H1 (cell line): ENCODE measurements at regions not wholly inside any gene's neighbourhood (a gene's known extent, or its start where the extent isn't known, plus 50 kb on each side); places are given as distances from the start of the nearest gene placed in this dataset.

Source experiments
- CTCF ChIA-PET: fragments of 300-600 bp; sonication (Branson Sonifier 250); formaldehyde crosslinking; loops from one replicate; lab custom pipeline; 2021; ENCODE audit not compliant: partially characterized antibody; lab: Charles Lee
- POLR2A ChIA-PET: fragments of 300-600 bp; sonication (Branson Sonifier 250); formaldehyde crosslinking; loops from one replicate; lab custom pipeline; 2021; ENCODE audit warnings: inconsistent platforms; ENCODE audit not compliant: partially characterized antibody; lab: Charles Lee
- DNase-seq, 2 experiments: peaks; one replicate each; pipeline versions ENCODE4 v3.0.0 to v3.0.0-alpha.2; 2010 to 2022; ENCODE audit warnings: low spot score in 2 of 2, low read depth in 1 of 2, mixed read lengths in 1 of 2
- FAIRE-seq: peaks from 2 replicates; lab custom pipeline; 2011; peaks lifted over from hg19 to GRCh38; lab: Jason Lieb, UNC
- H2AFZ ChIP-seq: 2 replicates; pipeline ENCODE4 v1.8.1; 2012; ENCODE audit warnings: low read length, inconsistent platforms
- H2AK5ac ChIP-seq: 2 replicates; pipeline ENCODE4 v1.6.1; 2013; ENCODE audit warnings: low read depth, low read length
- H2BK120ac ChIP-seq: replicated peaks from 2 replicates; pipeline ENCODE3; 2013; ENCODE audit warnings: low read depth, low read length, inconsistent platforms
- H2BK12ac ChIP-seq: 2 replicates; pipeline ENCODE4 v1.6.1; 2013; ENCODE audit warnings: low read depth, low read length
- H2BK15ac ChIP-seq: 2 replicates; pipeline ENCODE4 v1.6.1; 2013; ENCODE audit warnings: low read length
- H2BK20ac ChIP-seq: 2 replicates; pipeline ENCODE4 v1.6.1; 2013; ENCODE audit warnings: low read length
- H2BK5ac ChIP-seq: 2 replicates; pipeline ENCODE4 v1.6.1; 2013; ENCODE audit warnings: low read depth, low read length
- H3K14ac ChIP-seq: 2 replicates; pipeline ENCODE4 v1.6.1; 2013; ENCODE audit warnings: inconsistent platforms; ENCODE audit not compliant: insufficient read length
- H3K18ac ChIP-seq: 2 replicates; pipeline ENCODE4 v1.6.1; 2013; ENCODE audit warnings: low read length; ENCODE audit errors: extremely low read depth
- H3K23ac ChIP-seq: 2 replicates; pipeline ENCODE4 v1.6.1; 2013; ENCODE audit warnings: inconsistent platforms; ENCODE audit not compliant: insufficient read length
- H3K23me2 ChIP-seq: 2 replicates; pipeline ENCODE4 v1.6.1; 2013; ENCODE audit warnings: low read depth, low read length
- H3K27ac ChIP-seq: 2 replicates; pipeline ENCODE4 v1.6.1; 2011; ENCODE audit warnings: low read depth, low read length, inconsistent platforms
- H3K27me3 ChIP-seq, 4 experiments: replicated peaks in 1 of 4; 1 replicate in 1 of 4; 2 replicates in 3 of 4; pipeline versions ENCODE4 v1.6.1 to v1.8.1; 2011 to 2013; ENCODE audit warnings: low read length in 3 of 4, mild to moderate bottlenecking in 3 of 4, inconsistent platforms in 2 of 4, mixed read lengths in 2 of 4, moderate library complexity in 1 of 4; ENCODE audit not compliant: control insufficient read depth in 3 of 4, insufficient read depth in 3 of 4; ENCODE audit errors: extremely low read depth in 1 of 4
- H3K36me3 ChIP-seq, 4 experiments: 2 replicates each; pipeline versions ENCODE4 v1.6.1 to v1.8.1; 2011 to 2013; ENCODE audit warnings: mild to moderate bottlenecking in 4 of 4, low read length in 3 of 4, moderate library complexity in 2 of 4, control low read depth in 1 of 4, inconsistent platforms in 1 of 4; ENCODE audit not compliant: insufficient read depth in 4 of 4, control insufficient read depth in 2 of 4
- H3K4ac ChIP-seq: replicated peaks from 2 replicates; pipeline ENCODE3; 2013; ENCODE audit warnings: low read length, low read depth, mixed read lengths, inconsistent platforms; ENCODE audit not compliant: insufficient read length
- H3K4me1 ChIP-seq, 4 experiments: replicated peaks in 1 of 4; 1 replicate in 1 of 4; 2 replicates in 3 of 4; pipeline versions ENCODE4 v1.6.1 to v1.8.1; 2011 to 2013; ENCODE audit warnings: low read length in 3 of 4, inconsistent platforms in 2 of 4, mixed read lengths in 1 of 4; ENCODE audit not compliant: insufficient read depth in 4 of 4, control insufficient read depth in 3 of 4
- H3K4me2 ChIP-seq, 2 experiments: 2 replicates each; pipeline versions ENCODE4 v1.6.1 to v1.8.1; 2011 to 2013; ENCODE audit warnings: low read depth in 2 of 2, low read length in 2 of 2, control low read depth in 1 of 2, inconsistent platforms in 1 of 2, mild to moderate bottlenecking in 1 of 2; ENCODE audit not compliant: insufficient read depth in 1 of 2
- H3K4me3 ChIP-seq, 4 experiments: fragments of 200-600, 300-600 bp in 1 of 4; sonication (generic), shearing (Covaris generic), sonication (Bioruptor Twin) in 1 of 4; 2 replicates each; pipeline versions ENCODE4 v1.5.1 to v1.8.1; 2011 to 2016; ENCODE audit warnings: low read length in 4 of 4, low read depth in 3 of 4, control low read depth in 2 of 4, inconsistent platforms in 2 of 4, mild to moderate bottlenecking in 2 of 4, mixed read lengths in 1 of 4, moderate library complexity in 1 of 4; ENCODE audit not compliant: insufficient read depth in 2 of 4; ENCODE audit errors: extremely low read depth in 1 of 4
- H3K56ac ChIP-seq: replicated peaks from 2 replicates; pipeline ENCODE3; 2013; ENCODE audit warnings: low read depth, mild to moderate bottlenecking, mixed read lengths, low read length, inconsistent platforms; ENCODE audit not compliant: insufficient read length
- H3K79me1 ChIP-seq: 2 replicates; pipeline ENCODE4 v1.6.1; 2013; ENCODE audit warnings: low read depth, low read length, control low read depth
- H3K79me2 ChIP-seq, 2 experiments: 2 replicates each; pipeline versions ENCODE4 v1.6.1 to v1.8.1; 2012 to 2013; ENCODE audit warnings: low read length in 2 of 2, mild to moderate bottlenecking in 2 of 2, inconsistent platforms in 1 of 2; ENCODE audit not compliant: insufficient read depth in 2 of 2, control insufficient read depth in 1 of 2
- H3K9ac ChIP-seq, 4 experiments: replicated peaks in 1 of 4; 1 replicate in 1 of 4; 2 replicates in 3 of 4; pipeline versions ENCODE4 v1.6.1 to v1.8.1; 2011 to 2013; ENCODE audit warnings: low read depth in 3 of 4, low read length in 3 of 4, control low read depth in 2 of 4, mild to moderate bottlenecking in 2 of 4, moderate library complexity in 2 of 4, inconsistent platforms in 1 of 4; ENCODE audit errors: extremely low read depth in 1 of 4
- H3K9me3 ChIP-seq, 2 experiments: 2 replicates each; pipeline versions ENCODE4 v1.6.1 to v1.8.1; 2012 to 2013; ENCODE audit warnings: mild to moderate bottlenecking in 2 of 2, moderate library complexity in 2 of 2, control low read depth in 1 of 2, inconsistent platforms in 1 of 2, low read depth in 1 of 2, low read length in 1 of 2, mixed read lengths in 1 of 2; ENCODE audit not compliant: insufficient read depth in 2 of 2
- H4K20me1 ChIP-seq, 2 experiments: replicated peaks in 1 of 2; 2 replicates each; pipeline versions ENCODE3 to v1.8.1; 2011 to 2013; ENCODE audit warnings: inconsistent platforms in 2 of 2, low read length in 2 of 2, mild to moderate bottlenecking in 1 of 2; ENCODE audit not compliant: insufficient read depth in 2 of 2, control insufficient read depth in 1 of 2
- H4K5ac ChIP-seq: 2 replicates; pipeline ENCODE4 v1.6.1; 2013; ENCODE audit warnings: low read length, low read depth, mixed read lengths, inconsistent platforms; ENCODE audit not compliant: insufficient read length
- H4K8ac ChIP-seq: 2 replicates; pipeline ENCODE4 v1.8.0; 2013; ENCODE audit warnings: mild to moderate bottlenecking, moderate library complexity, low read length, inconsistent platforms; ENCODE audit not compliant: insufficient read depth; ENCODE audit errors: extremely low read depth
- H4K91ac ChIP-seq: replicated peaks from 2 replicates; pipeline ENCODE3; 2013; ENCODE audit warnings: low read length, mixed read lengths, inconsistent platforms; ENCODE audit not compliant: insufficient read length
- BCL11A ChIP-seq, 2 experiments: IDR thresholded peaks; one replicate each; pipeline ENCODE4 v1.6.1; 2011; ENCODE audit warnings: low read depth in 2 of 2, low read length in 2 of 2, mild to moderate bottlenecking in 2 of 2
- BRCA1 ChIP-seq: IDR thresholded peaks from 2 replicates; pipeline ENCODE4 v1.6.1; 2012; ENCODE audit warnings: low read depth, low read length, improper control_type of control experiment
- CBX5 ChIP-seq: fragments of 300-800, 300-1000 bp; sonication (generic); IDR thresholded peaks from 2 replicates; pipeline ENCODE4 v1.7.1; 2016; ENCODE audit warnings: antibody characterized with exemption, low read length, low read depth
- CREB1 ChIP-seq: IDR thresholded peaks from 2 replicates; pipeline ENCODE4 v1.6.1; 2012; ENCODE audit warnings: inconsistent platforms
- CTBP2 ChIP-seq: IDR thresholded peaks from 2 replicates; pipeline ENCODE4 v1.7.0; 2011; ENCODE audit warnings: borderline replicate concordance, mild to moderate bottlenecking, moderate library complexity, mixed read lengths, low read length; ENCODE audit not compliant: insufficient read depth, insufficient read length
- EZH2 ChIP-seq: fragments of 200-600 bp; sonication (generic); IDR thresholded peaks from 2 replicates; pipeline ENCODE4 v1.7.1; 2012; ENCODE audit warnings: low read depth, mild to moderate bottlenecking, moderate library complexity, low read length, inconsistent platforms; ENCODE audit not compliant: severe bottlenecking
- HDAC6 ChIP-seq: IDR thresholded peaks from one replicate; pipeline ENCODE4 v1.7.1; 2012; ENCODE audit warnings: low read depth, mild to moderate bottlenecking, inconsistent platforms, low read length, moderate library complexity
- RAD21 ChIP-seq, 2 experiments: IDR thresholded peaks in 1 of 2; conservative IDR thresholded peaks in 1 of 2; 2 replicates each; pipeline ENCODE4 v1.6.1; 2011; ENCODE audit warnings: low read depth in 2 of 2, low read length in 2 of 2, improper control_type of control experiment in 1 of 2, inconsistent platforms in 1 of 2, mild to moderate bottlenecking in 1 of 2, moderate library complexity in 1 of 2
- RNF2 ChIP-seq: fragments of 200-900, 300-1000 bp; sonication (generic); IDR thresholded peaks from 2 replicates; pipeline ENCODE4 v1.7.1; 2016; ENCODE audit warnings: borderline replicate concordance, low read depth, mild to moderate bottlenecking, antibody characterized with exemption, low read length; ENCODE audit not compliant: poor library complexity, severe bottlenecking; ENCODE audit errors: missing control alignments
- SIX5 ChIP-seq: IDR thresholded peaks from 2 replicates; pipeline ENCODE4 v1.6.1; 2011; ENCODE audit warnings: mild to moderate bottlenecking, low read depth, low read length
- SP4 ChIP-seq: IDR thresholded peaks from 2 replicates; pipeline ENCODE4 v1.6.1; 2012; ENCODE audit warnings: low read length, inconsistent platforms
- TCF12 ChIP-seq: IDR thresholded peaks from 2 replicates; pipeline ENCODE4 v1.6.1; 2011; ENCODE audit warnings: low read depth, mild to moderate bottlenecking, low read length
- WGBS, 2 experiments: shearing (Covaris generic) in 1 of 2; methylation state at CpG; one replicate each; pipeline versions ENCODE4 v1.1.6 to v1.1.7; 2013 to 2015; ENCODE audit warnings: low lambda C conversion rate in 2 of 2, mixed read lengths in 2 of 2, inconsistent platforms in 1 of 2, low coverage in 1 of 2, missing lambda C conversion rate in 1 of 2; ENCODE audit not compliant: insufficient replicate concordance in 2 of 2, insufficient coverage in 1 of 2, insufficient read length in 1 of 2; ENCODE audit errors: extremely low coverage in 1 of 2, missing lambda C conversion rate in 1 of 2; 5-methylcytosine and 5-hydroxymethylcytosine counted together
- TF ChIP-seq, protein P1 (sequence below): IDR thresholded peaks from 2 replicates; pipeline ENCODE4 v1.6.1; 2011; ENCODE audit warnings: low read depth, mild to moderate bottlenecking, low read length; ENCODE audit not compliant: insufficient read depth
- TF ChIP-seq, protein P2 (sequence below): IDR thresholded peaks from 2 replicates; pipeline ENCODE4 v1.6.1; 2012; ENCODE audit warnings: inconsistent platforms

DNA sequence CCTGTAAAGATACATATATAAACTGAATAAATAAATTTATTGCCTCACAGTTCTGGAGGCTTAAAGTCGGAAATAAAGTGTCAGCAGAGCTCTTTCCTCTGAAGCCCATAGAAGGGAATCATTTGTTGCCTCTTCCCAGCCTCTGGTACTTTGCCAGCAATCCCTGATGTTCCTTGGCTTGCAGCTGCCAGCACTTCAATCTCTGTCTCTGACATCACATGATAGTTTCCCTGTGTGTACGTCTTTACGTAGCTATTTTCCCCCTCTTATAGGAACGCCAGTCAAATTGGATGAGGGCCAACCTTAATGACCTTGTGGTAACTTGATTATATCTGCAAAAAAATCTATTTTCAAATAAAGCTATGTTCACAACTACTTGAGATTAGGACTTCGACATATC, 250.9 kb downstream of the LIG4 start:
- ChIA-PET CTCF (no interaction called here), POLR2A (no interaction called here)
- Histone ChIP-seq H2BK12ac (no peak overlapping the region), H3K18ac (no peak overlapping the region), H2BK15ac (no peak overlapping the region), H3K23me2 (no peaks in the 10 kb centered on the region), H4K8ac (no peak overlapping the region), H3K4me2 (no peak overlapping the region), H3K79me1 (no peaks in the 10 kb centered on the region), H3K36me3 (no peaks in the 10 kb centered on the region), H3K79me2 (no peaks in the 10 kb centered on the region), H4K20me1 (no peaks in the 10 kb centered on the region), H3K23ac (no peak overlapping the region), H2BK20ac (no peak overlapping the region), H2AFZ (no peak overlapping the region), H4K5ac (no peak overlapping the region), H3K27me3 (no peaks in the 10 kb centered on the region), H3K27ac (no peak overlapping the region), H3K9me3 (no peaks in the 10 kb centered on the region), H3K4ac (no peak overlapping the region), H2BK120ac (no peak overlapping the region), H2BK5ac (no peak overlapping the region), H3K9ac (no peak overlapping the region), H3K4me3 (no peak overlapping the region), H3K4me1 (no peaks in the 10 kb centered on the region; a peak in 1 of 7 replicates), H3K56ac (no peak overlapping the region), H3K14ac (no peak overlapping the region), H4K91ac (no peak overlapping the region), H2AK5ac (no peak overlapping the region)
- no peak for DNase-seq
- FAIRE-seq, result no peak
- WGBS, 2 experiments, result 85% methylated on average over 5 of the region's 5 CpGs; no CpG with 5 or more reads in 1 of the 2 experiments
- TF ChIP-seq EZH2, result no peak
- TF ChIP-seq RNF2, result no peak
- TF ChIP-seq, protein P1, sequence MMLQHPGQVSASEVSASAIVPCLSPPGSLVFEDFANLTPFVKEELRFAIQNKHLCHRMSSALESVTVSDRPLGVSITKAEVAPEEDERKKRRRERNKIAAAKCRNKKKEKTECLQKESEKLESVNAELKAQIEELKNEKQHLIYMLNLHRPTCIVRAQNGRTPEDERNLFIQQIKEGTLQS, result no peak
- TF ChIP-seq, protein P2, sequence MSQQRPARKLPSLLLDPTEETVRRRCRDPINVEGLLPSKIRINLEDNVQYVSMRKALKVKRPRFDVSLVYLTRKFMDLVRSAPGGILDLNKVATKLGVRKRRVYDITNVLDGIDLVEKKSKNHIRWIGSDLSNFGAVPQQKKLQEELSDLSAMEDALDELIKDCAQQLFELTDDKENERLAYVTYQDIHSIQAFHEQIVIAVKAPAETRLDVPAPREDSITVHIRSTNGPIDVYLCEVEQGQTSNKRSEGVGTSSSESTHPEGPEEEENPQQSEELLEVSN, result no peak
- no peak for TF ChIP-seq TCF12
- TF ChIP-seq CREB1, result no peak
- no peak for TF ChIP-seq SIX5
- no peak for TF ChIP-seq BCL11A (IDR thresholded peaks at IDR 0.05; ENCODE audit: low read depth in 2 of 2, low read length in 2 of 2)
- TF ChIP-seq RAD21 (IDR thresholded peaks at IDR 0.05 in 1 of 2, conservative IDR thresholded peaks at IDR 0.05 in 1 of 2; ENCODE audit: low read depth in 2 of 2, low read length in 2 of 2), result no peak
- TF ChIP-seq CBX5, result no peak
- no peak for TF ChIP-seq CTBP2
- TF ChIP-seq SP4, result no peak
- no peak for TF ChIP-seq HDAC6
- TF ChIP-seq BRCA1, result no peak
